ENCODE measurements at regions not wholly inside any gene's neighbourhood (a gene's known extent, or its start where the extent isn't known, plus 50 kb on each side); places are given as distances from the start of the nearest gene placed in this dataset.

DNA sequence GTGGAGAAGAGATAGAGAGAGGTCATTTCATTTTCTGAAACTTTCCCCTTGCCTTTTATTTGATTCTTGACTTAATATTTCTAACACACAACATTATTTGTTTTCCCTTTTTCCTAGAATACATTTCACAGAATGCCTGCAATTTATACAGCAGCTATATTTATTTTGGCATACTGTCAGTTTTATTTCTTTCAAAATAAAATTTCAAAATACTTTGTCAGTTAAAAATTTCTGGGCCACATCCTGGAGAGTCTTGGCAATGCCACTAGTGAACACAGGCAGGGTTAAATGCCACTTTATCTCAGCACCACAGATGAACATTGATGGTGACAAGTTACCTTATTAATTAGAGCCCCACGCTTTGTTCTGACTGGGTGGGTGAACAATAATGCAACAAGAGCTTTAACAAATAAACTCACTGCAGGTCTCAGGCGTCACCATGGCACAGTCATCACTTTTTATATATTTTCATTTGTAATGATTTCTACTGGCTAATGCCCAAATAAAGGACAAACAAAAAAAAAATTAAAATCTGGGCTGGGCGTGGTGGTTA is 494.0 kb downstream of the KIF20B start:
- TF ChIP-seq, protein P1, sequence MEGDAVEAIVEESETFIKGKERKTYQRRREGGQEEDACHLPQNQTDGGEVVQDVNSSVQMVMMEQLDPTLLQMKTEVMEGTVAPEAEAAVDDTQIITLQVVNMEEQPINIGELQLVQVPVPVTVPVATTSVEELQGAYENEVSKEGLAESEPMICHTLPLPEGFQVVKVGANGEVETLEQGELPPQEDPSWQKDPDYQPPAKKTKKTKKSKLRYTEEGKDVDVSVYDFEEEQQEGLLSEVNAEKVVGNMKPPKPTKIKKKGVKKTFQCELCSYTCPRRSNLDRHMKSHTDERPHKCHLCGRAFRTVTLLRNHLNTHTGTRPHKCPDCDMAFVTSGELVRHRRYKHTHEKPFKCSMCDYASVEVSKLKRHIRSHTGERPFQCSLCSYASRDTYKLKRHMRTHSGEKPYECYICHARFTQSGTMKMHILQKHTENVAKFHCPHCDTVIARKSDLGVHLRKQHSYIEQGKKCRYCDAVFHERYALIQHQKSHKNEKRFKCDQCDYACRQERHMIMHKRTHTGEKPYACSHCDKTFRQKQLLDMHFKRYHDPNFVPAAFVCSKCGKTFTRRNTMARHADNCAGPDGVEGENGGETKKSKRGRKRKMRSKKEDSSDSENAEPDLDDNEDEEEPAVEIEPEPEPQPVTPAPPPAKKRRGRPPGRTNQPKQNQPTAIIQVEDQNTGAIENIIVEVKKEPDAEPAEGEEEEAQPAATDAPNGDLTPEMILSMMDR (IDR thresholded peaks at IDR 0.05): no peak
- TF ChIP-seq POLR2AphosphoS5 (IDR thresholded peaks at IDR 0.05; ENCODE audit: low read depth, low read length): no peak
- TF ChIP-seq, protein P2, sequence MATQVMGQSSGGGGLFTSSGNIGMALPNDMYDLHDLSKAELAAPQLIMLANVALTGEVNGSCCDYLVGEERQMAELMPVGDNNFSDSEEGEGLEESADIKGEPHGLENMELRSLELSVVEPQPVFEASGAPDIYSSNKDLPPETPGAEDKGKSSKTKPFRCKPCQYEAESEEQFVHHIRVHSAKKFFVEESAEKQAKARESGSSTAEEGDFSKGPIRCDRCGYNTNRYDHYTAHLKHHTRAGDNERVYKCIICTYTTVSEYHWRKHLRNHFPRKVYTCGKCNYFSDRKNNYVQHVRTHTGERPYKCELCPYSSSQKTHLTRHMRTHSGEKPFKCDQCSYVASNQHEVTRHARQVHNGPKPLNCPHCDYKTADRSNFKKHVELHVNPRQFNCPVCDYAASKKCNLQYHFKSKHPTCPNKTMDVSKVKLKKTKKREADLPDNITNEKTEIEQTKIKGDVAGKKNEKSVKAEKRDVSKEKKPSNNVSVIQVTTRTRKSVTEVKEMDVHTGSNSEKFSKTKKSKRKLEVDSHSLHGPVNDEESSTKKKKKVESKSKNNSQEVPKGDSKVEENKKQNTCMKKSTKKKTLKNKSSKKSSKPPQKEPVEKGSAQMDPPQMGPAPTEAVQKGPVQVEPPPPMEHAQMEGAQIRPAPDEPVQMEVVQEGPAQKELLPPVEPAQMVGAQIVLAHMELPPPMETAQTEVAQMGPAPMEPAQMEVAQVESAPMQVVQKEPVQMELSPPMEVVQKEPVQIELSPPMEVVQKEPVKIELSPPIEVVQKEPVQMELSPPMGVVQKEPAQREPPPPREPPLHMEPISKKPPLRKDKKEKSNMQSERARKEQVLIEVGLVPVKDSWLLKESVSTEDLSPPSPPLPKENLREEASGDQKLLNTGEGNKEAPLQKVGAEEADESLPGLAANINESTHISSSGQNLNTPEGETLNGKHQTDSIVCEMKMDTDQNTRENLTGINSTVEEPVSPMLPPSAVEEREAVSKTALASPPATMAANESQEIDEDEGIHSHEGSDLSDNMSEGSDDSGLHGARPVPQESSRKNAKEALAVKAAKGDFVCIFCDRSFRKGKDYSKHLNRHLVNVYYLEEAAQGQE (IDR thresholded peaks at IDR 0.05; ENCODE audit: insufficient read depth in 1 of 2, low read depth in 2 of 2, low read length in 1 of 2): no peak

Measured in Panc1 (cell line).